ENCODE measurements at regions not wholly inside any gene's neighbourhood (a gene's known extent, or its start where the extent isn't known, plus 50 kb on each side); places are given as distances from the start of the nearest gene placed in this dataset.

GRCh38 chr4:119744580-119744979, 116.0 kb upstream of the PDE5A start:
- no peak for DNase-seq

GRCh38 chr4:119743644-119744043, 115.0 kb upstream of the PDE5A start:
- no peak for DNase-seq

GRCh38 chr4:119739796-119740195, 111.2 kb upstream of the PDE5A start:
- no peak for DNase-seq

GRCh38 chr4:119738901-119739300, 110.3 kb upstream of the PDE5A start:
- no peak for DNase-seq

GRCh38 chr4:119736559-119736958, 108.0 kb upstream of the PDE5A start:
- DNase-seq, result no peak

- DNase-seq, result peak; percentile 94
Measured at GRCh38 chr4:119735165-119735651, 106.6 kb upstream of the PDE5A start.

- DNase-seq, result peak; percentile 37
Measured at GRCh38 chr4:119733431-119733830, 104.8 kb upstream of the PDE5A start.

GRCh38 chr4:119731778-119732177, 103.2 kb upstream of the PDE5A start:
- no peak for DNase-seq

GRCh38 chr4:119731146-119731742, 102.6 kb upstream of the PDE5A start:
- peak; percentile 47 for DNase-seq

GRCh38 chr4:119730671-119730950, 102.0 kb upstream of the PDE5A start:
- no peak for DNase-seq

- peak; percentile 78 for DNase-seq
Measured at GRCh38 chr4:119729835-119730670, 101.4 kb upstream of the PDE5A start.

GRCh38 chr4:119728692-119729593, 100.3 kb upstream of the PDE5A start:
- DNase-seq, result peak; percentile 54

GRCh38 chr4:119728185-119728584, 99.6 kb upstream of the PDE5A start:
- no peak for DNase-seq

- DNase-seq, result peak; percentile 48
Measured at GRCh38 chr4:119726505-119726904, 97.9 kb upstream of the PDE5A start.

GRCh38 chr4:119725688-119726330, 97.2 kb upstream of the PDE5A start:
- no peak for DNase-seq

GRCh38 chr4:119725011-119725410, 96.4 kb upstream of the PDE5A start:
- no peak for DNase-seq

- no peak for DNase-seq
Measured at GRCh38 chr4:119722670-119723069, 94.1 kb upstream of the PDE5A start.

- DNase-seq, result no peak
Measured at GRCh38 chr4:119721878-119722277, 93.3 kb upstream of the PDE5A start.

GRCh38 chr4:119715490-119716445, 87.2 kb upstream of the PDE5A start:
- no peak for DNase-seq

GRCh38 chr4:119709418-119709817, 80.8 kb upstream of the PDE5A start:
- DNase-seq, result no peak

- no peak for DNase-seq
Measured at GRCh38 chr4:119707336-119707735, 78.7 kb upstream of the PDE5A start.

GRCh38 chr4:119706804-119707203, 78.2 kb upstream of the PDE5A start:
- DNase-seq, result no peak

Data from fibroblast of upper back skin (primary cell).